WTC11 (cell line): ENCODE measurements at regions not wholly inside any gene's neighbourhood (a gene's known extent, or its start where the extent isn't known, plus 50 kb on each side); places are given as distances from the start of the nearest gene placed in this dataset.

Experiments
- ATAC-seq: fragments of 200-7000 bp; cut with Tn5 transposase; 2 replicates; pipeline ENCODE4 v1.10.0; 2021; ENCODE audit warnings: mild to moderate bottlenecking, moderate library complexity
- CTCF ChIA-PET: fragments of 300-600 bp; sonication (Branson Sonifier 250); formaldehyde crosslinking; loops from one replicate; lab custom pipeline; 2021; ENCODE audit warnings: antibody characterized with exemption; lab: Charles Lee
- POLR2A ChIA-PET: fragments of 350-600 bp; sonication (Branson Sonifier 250); formaldehyde crosslinking; loops from one replicate; lab custom pipeline; 2021; ENCODE audit warnings: antibody characterized with exemption; lab: Charles Lee
- DNase-seq: peaks from one replicate; pipeline ENCODE4 v3.0.0; 2021; ENCODE audit warnings: low spot score
- H3K27ac Mint-ChIP-seq: 2 replicates; pipeline ENCODE4 v1.8.0; 2021; ENCODE audit warnings: mixed read lengths
- H3K27me3 Mint-ChIP-seq: 2 replicates; pipeline ENCODE4 v1.8.0; 2021; ENCODE audit warnings: low read depth, mild to moderate bottlenecking, moderate library complexity, mixed read lengths
- H3K36me3 Mint-ChIP-seq: 2 replicates; pipeline ENCODE4 v1.8.0; 2021; ENCODE audit warnings: mixed read lengths
- H3K4me1 Mint-ChIP-seq: 2 replicates; pipeline ENCODE4 v1.8.0; 2022; ENCODE audit warnings: mixed read lengths
- H3K4me3 Mint-ChIP-seq: 2 replicates; pipeline ENCODE4 v1.8.0; 2021; ENCODE audit warnings: mild to moderate bottlenecking, moderate library complexity, mixed read lengths
- H3K9me3 Mint-ChIP-seq: 2 replicates; pipeline ENCODE4 v1.8.0; 2021; ENCODE audit warnings: mixed read lengths
- CREB1 ChIP-seq: sonication (generic); formaldehyde crosslinking; IDR thresholded peaks from 2 replicates; pipeline ENCODE4 v1.8.0; 2023; ENCODE audit warnings: mild to moderate bottlenecking, missing genetic modification reagents
- ESRRA ChIP-seq: sonication (generic); formaldehyde crosslinking; IDR thresholded peaks from 2 replicates; pipeline ENCODE4 v1.8.1; 2022; ENCODE audit warnings: mild to moderate bottlenecking, missing genetic modification reagents, borderline replicate concordance
- FOXJ3 ChIP-seq: sonication (generic); formaldehyde crosslinking; IDR thresholded peaks from 2 replicates; pipeline ENCODE4 v1.9.0; 2021; ENCODE audit warnings: missing genetic modification reagents, mild to moderate bottlenecking, borderline replicate concordance
- HMGA2 ChIP-seq: fragments of 250-450 bp; sonication (Bioruptor Pico); IDR thresholded peaks from 2 replicates; pipeline ENCODE4 v1.4.0; 2021; ENCODE audit warnings: mild to moderate bottlenecking, moderate library complexity
- JAZF1 ChIP-seq: fragments of 250-450 bp; sonication (Bioruptor Pico); IDR thresholded peaks from 2 replicates; pipeline ENCODE4 v1.9.0; 2021; ENCODE audit warnings: moderate library complexity, mild to moderate bottlenecking, inconsistent platforms
- JUN ChIP-seq: sonication (generic); formaldehyde crosslinking; IDR thresholded peaks from 2 replicates; pipeline ENCODE4 v1.8.0; 2023; ENCODE audit warnings: mild to moderate bottlenecking, missing genetic modification reagents
- NR3C1 ChIP-seq: sonication (generic); formaldehyde crosslinking; conservative IDR thresholded peaks from 2 replicates; pipeline ENCODE4 v1.8.1; 2023; ENCODE audit warnings: low read depth, mild to moderate bottlenecking, missing genetic modification reagents
- PRRX2 ChIP-seq: fragments of 250-450 bp; sonication (Bioruptor Pico); IDR thresholded peaks from 2 replicates; pipeline ENCODE4 v1.8.0; 2021; ENCODE audit warnings: mild to moderate bottlenecking
- RORB ChIP-seq: fragments of 250-450 bp; sonication (Bioruptor Pico); IDR thresholded peaks from 2 replicates; pipeline ENCODE4 v1.9.0; 2021; ENCODE audit warnings: mild to moderate bottlenecking
- TCF7 ChIP-seq: sonication (generic); formaldehyde crosslinking; IDR thresholded peaks from 2 replicates; pipeline ENCODE4 v1.8.0; 2022; ENCODE audit warnings: mild to moderate bottlenecking, low read depth, missing genetic modification reagents, moderate library complexity
- TEAD1 ChIP-seq: sonication (generic); formaldehyde crosslinking; IDR thresholded peaks from 2 replicates; pipeline ENCODE4 v1.8.0; 2022; ENCODE audit warnings: mild to moderate bottlenecking, missing genetic modification reagents
- TEAD4 ChIP-seq: sonication (generic); formaldehyde crosslinking; IDR thresholded peaks from 2 replicates; pipeline ENCODE4 v1.8.0; 2022; ENCODE audit warnings: mild to moderate bottlenecking, missing genetic modification reagents
- USF2 ChIP-seq: sonication (generic); formaldehyde crosslinking; IDR thresholded peaks from 2 replicates; pipeline ENCODE4 v1.8.1; 2023; ENCODE audit warnings: mild to moderate bottlenecking, missing genetic modification reagents, moderate library complexity
- ZBTB21 ChIP-seq: sonication (generic); formaldehyde crosslinking; IDR thresholded peaks from 2 replicates; pipeline ENCODE4 v1.8.1; 2023; ENCODE audit warnings: mild to moderate bottlenecking, missing genetic modification reagents, borderline replicate concordance
- ZNF138 ChIP-seq: sonication (generic); formaldehyde crosslinking; conservative IDR thresholded peaks from 2 replicates; pipeline ENCODE4 v1.8.1; 2022; ENCODE audit warnings: mild to moderate bottlenecking, moderate library complexity, missing genetic modification reagents
- ZNF416 ChIP-seq: fragments of 250-450 bp; sonication (Bioruptor Pico); IDR thresholded peaks from 2 replicates; pipeline ENCODE4 v1.9.0; 2021; ENCODE audit warnings: mild to moderate bottlenecking, inconsistent platforms
- ZNF532 ChIP-seq: fragments of 250-450 bp; sonication (Bioruptor Pico); IDR thresholded peaks from 2 replicates; pipeline ENCODE4 v1.9.0; 2021; ENCODE audit warnings: mild to moderate bottlenecking, borderline replicate concordance
- TF ChIP-seq, protein P1 (sequence below): sonication (generic); formaldehyde crosslinking; IDR thresholded peaks from 2 replicates; pipeline ENCODE4 v1.8.1; 2023; ENCODE audit warnings: mild to moderate bottlenecking, missing genetic modification reagents
- TF ChIP-seq, protein P2 (sequence below): sonication (generic); formaldehyde crosslinking; IDR thresholded peaks from 2 replicates; pipeline ENCODE4 v1.8.1; 2023; ENCODE audit warnings: mild to moderate bottlenecking, missing genetic modification reagents
- TF ChIP-seq, protein P3 (sequence below): sonication (generic); formaldehyde crosslinking; IDR thresholded peaks from 2 replicates; pipeline ENCODE4 v1.8.1; 2022; ENCODE audit warnings: low read depth, mild to moderate bottlenecking, moderate library complexity, missing genetic modification reagents, borderline replicate concordance
- TF ChIP-seq, protein P4 (sequence below): fragments of 250-450 bp; sonication (Bioruptor Pico); conservative IDR thresholded peaks from 2 replicates; pipeline ENCODE4 v1.9.0; 2021; ENCODE audit warnings: mild to moderate bottlenecking

GRCh38 chr2:209097168-209097567 is 326.7 kb upstream of the MAP2 start:
- Mint-ChIP-seq H3K27ac (no peak overlapping the region), H3K36me3 (no peaks in the 10 kb centered on the region), H3K27me3 (no peaks in the 10 kb centered on the region), H3K9me3 (no peaks in the 10 kb centered on the region), H3K4me3 (no peak overlapping the region), H3K4me1 (peaks cover 9% of the 10 kb centered on the region)
- peak; percentile 25 for DNase-seq
- ATAC-seq = peak; percentile 98
- TF ChIP-seq PRRX2 (no peak), USF2 (CRISPR knock-in tag) (peak; percentile 49)
- POLR2A ChIA-PET = no interaction called here
- CTCF ChIA-PET = no interaction called here

DNA sequence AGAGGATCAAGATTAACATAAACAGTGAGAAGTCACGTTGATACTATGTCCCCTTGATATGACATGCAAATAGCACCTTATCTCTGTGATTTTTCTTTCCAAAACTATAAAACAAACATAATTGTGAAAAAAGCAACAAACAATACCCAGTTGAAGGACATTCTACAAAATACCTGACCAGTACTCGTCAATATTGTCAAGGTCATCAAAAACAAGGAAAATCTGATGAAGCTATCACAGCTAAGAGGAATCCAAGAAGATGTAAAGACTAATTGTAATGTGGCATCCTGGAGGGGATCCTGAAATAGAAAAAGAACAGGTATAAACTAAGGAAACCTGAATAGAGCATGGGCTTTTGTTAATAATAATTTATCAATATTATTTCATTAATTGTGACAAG is 321.5 kb upstream of the MAP2 start:
- ATAC-seq (no peak), DNase-seq (no peak)
- ChIA-PET POLR2A (no interaction called here), CTCF (no interaction called here)
- H3K27ac Mint-ChIP-seq = no peak overlapping the region
- no peaks in the 10 kb centered on the region for H3K27me3 Mint-ChIP-seq
- no peaks in the 10 kb centered on the region for H3K36me3 Mint-ChIP-seq
- 0 out of 2 replicates have a peak, but pooled peaks cover 5% of the 10 kb centered on the region for H3K4me1 Mint-ChIP-seq
- no peak overlapping the region for H3K4me3 Mint-ChIP-seq
- TF ChIP-seq TEAD4 (CRISPR knock-in tag) = no peak
- no peak for TF ChIP-seq PRRX2
- no peak for TF ChIP-seq TEAD1 (CRISPR knock-in tag)
- TF ChIP-seq, protein P1, sequence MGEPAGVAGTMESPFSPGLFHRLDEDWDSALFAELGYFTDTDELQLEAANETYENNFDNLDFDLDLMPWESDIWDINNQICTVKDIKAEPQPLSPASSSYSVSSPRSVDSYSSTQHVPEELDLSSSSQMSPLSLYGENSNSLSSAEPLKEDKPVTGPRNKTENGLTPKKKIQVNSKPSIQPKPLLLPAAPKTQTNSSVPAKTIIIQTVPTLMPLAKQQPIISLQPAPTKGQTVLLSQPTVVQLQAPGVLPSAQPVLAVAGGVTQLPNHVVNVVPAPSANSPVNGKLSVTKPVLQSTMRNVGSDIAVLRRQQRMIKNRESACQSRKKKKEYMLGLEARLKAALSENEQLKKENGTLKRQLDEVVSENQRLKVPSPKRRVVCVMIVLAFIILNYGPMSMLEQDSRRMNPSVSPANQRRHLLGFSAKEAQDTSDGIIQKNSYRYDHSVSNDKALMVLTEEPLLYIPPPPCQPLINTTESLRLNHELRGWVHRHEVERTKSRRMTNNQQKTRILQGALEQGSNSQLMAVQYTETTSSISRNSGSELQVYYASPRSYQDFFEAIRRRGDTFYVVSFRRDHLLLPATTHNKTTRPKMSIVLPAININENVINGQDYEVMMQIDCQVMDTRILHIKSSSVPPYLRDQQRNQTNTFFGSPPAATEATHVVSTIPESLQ (CRISPR knock-in tag) = no peak
- TF ChIP-seq HMGA2 (CRISPR knock-in tag) = no peak
- TF ChIP-seq ZNF138 (CRISPR knock-in tag) = no peak
- no peak for TF ChIP-seq ZNF532 (CRISPR knock-in tag)
- no peak for TF ChIP-seq ZBTB21 (CRISPR knock-in tag)
- no peak for TF ChIP-seq TCF7 (CRISPR knock-in tag)
- TF ChIP-seq ZNF416 = no peak
- TF ChIP-seq FOXJ3 (CRISPR knock-in tag) = no peak
- TF ChIP-seq, protein P2, sequence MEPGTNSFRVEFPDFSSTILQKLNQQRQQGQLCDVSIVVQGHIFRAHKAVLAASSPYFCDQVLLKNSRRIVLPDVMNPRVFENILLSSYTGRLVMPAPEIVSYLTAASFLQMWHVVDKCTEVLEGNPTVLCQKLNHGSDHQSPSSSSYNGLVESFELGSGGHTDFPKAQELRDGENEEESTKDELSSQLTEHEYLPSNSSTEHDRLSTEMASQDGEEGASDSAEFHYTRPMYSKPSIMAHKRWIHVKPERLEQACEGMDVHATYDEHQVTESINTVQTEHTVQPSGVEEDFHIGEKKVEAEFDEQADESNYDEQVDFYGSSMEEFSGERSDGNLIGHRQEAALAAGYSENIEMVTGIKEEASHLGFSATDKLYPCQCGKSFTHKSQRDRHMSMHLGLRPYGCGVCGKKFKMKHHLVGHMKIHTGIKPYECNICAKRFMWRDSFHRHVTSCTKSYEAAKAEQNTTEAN (CRISPR knock-in tag) = no peak
- TF ChIP-seq CREB1 (CRISPR knock-in tag) = no peak
- no peak for TF ChIP-seq NR3C1 (CRISPR knock-in tag)
- no peak for TF ChIP-seq JAZF1 (CRISPR knock-in tag)
- TF ChIP-seq ESRRA = no peak
- TF ChIP-seq, protein P3, sequence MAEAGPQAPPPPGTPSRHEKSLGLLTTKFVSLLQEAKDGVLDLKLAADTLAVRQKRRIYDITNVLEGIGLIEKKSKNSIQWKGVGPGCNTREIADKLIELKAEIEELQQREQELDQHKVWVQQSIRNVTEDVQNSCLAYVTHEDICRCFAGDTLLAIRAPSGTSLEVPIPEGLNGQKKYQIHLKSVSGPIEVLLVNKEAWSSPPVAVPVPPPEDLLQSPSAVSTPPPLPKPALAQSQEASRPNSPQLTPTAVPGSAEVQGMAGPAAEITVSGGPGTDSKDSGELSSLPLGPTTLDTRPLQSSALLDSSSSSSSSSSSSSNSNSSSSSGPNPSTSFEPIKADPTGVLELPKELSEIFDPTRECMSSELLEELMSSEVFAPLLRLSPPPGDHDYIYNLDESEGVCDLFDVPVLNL (CRISPR knock-in tag) = no peak
- TF ChIP-seq RORB = no peak
- TF ChIP-seq JUN (CRISPR knock-in tag) = no peak
- TF ChIP-seq, protein P4, sequence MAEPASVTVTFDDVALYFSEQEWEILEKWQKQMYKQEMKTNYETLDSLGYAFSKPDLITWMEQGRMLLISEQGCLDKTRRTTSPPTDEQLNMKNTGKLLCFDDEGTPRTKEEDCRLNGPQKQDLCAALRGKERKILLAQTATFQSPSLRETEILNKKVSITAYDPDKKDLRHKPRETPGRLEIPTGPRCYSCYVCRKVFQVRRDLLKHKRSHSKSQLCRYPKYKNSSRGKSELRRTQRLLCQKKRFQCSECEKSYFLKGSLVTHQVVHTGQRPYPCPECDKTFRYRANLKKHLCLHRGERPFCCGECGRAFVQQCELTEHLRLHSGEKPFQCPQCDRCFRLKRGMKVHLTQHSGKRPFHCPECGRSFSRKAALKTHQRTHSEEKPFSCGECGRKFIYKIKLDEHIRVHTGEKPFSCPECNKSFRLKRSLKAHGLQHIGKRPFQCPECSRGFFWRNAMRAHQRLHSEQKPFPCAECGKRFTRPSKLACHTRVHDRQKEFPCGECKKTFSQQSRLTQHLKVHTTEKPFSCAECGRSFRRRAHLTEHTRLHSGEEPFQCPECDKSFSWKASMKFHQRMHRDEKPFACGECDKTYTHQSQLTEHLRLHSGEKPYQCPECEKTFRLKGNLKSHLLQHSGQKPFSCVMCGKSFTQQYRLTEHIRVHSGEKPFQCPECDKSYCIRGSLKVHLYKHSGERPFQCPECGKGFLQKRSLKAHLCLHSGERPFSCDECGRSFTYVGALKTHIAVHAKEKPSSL = no peak
- 0 out of 2 replicates have a peak, but pooled peaks cover 3% of the 10 kb centered on the region for H3K9me3 Mint-ChIP-seq
